AG04450 (cell line): ENCODE measurements at regions not wholly inside any gene's neighbourhood (a gene's known extent, or its start where the extent isn't known, plus 50 kb on each side); places are given as distances from the start of the nearest gene placed in this dataset.

ENCODE experiments used
- CTCF ChIA-PET: fragments of 300-600, 350-600 bp; formaldehyde crosslinking; extraction: SDS; loops from one replicate; lab custom pipeline; 2022; ENCODE audit warnings: antibody characterized with exemption, inconsistent platforms; lab: Charles Lee
- POLR2A ChIA-PET: fragments of 350-600 bp; formaldehyde crosslinking; extraction: SDS; loops from one replicate; lab custom pipeline; 2021; ENCODE audit warnings: antibody characterized with exemption, inconsistent platforms; lab: Yijun Ruan, JAX
- DNase-seq: peaks from one replicate; pipeline ENCODE4 v3.0.0-alpha.2; 2011; ENCODE audit warnings: low read depth, low spot score
- H3K27ac ChIP-seq: one replicate; pipeline ENCODE4 v1.5.1; 2012; ENCODE audit warnings: low read depth, low read length, control low read depth
- H3K27me3 ChIP-seq: one replicate; pipeline ENCODE4 v1.6.0; 2012; ENCODE audit warnings: low read length; ENCODE audit not compliant: control insufficient read depth, insufficient read depth
- H3K4me3 ChIP-seq: 2 replicates; pipeline ENCODE4 v1.5.1; 2011; ENCODE audit warnings: mild to moderate bottlenecking, low read depth, low read length, control low read depth
- H3K9me3 ChIP-seq: 2 replicates; pipeline ENCODE4 v1.5.1; 2012; ENCODE audit warnings: low read length; ENCODE audit not compliant: control insufficient read depth, insufficient read depth
- TF ChIP-seq, protein P1 (sequence below): IDR thresholded peaks from 2 replicates; pipeline ENCODE4 v1.5.1; 2011; ENCODE audit warnings: low read depth, low read length, control low read depth, inconsistent platforms

DNA sequence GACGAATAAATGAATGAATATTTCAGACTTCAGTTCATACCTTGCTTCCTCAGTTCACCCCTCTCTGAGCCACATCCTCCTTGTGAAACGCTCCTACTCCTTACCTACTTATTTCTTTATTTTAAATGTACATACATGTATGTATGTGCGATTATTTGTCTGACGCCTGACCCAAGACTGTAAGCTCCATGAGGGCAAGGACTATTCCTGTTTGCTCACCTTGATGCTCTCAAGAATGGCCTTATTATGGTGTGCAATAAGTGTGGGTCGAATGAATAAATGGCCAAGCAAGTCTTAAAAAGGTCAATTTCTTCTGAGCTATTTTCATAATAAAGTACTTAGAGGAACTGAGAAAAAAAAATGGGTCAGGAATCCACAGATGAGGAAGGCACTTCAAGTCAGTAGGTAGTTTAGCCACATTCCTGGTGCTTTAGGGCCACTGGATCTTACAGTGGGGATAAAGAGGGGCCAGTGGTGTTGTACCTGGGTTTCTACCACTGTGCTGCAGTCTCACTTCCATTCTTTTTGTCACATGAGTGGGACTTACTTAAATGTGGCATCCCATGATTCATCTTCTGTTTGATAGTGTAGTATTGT lies 74.7 kb downstream of the SDC1 start:
- Histone ChIP-seq H3K9me3 (no peaks in the 10 kb centered on the region), H3K27ac (no peak overlapping the region), H3K4me3 (no peak overlapping the region), H3K27me3 (no peaks in the 10 kb centered on the region)
- DNase-seq: no peak
- ChIA-PET POLR2A (no interaction called here), CTCF (interaction anchor here (0.7 kb wide), 1 partner anchor 203 kb away, joined by 3 read pairs; no protein-coding TSS in a partner anchor)
- TF ChIP-seq, protein P1, sequence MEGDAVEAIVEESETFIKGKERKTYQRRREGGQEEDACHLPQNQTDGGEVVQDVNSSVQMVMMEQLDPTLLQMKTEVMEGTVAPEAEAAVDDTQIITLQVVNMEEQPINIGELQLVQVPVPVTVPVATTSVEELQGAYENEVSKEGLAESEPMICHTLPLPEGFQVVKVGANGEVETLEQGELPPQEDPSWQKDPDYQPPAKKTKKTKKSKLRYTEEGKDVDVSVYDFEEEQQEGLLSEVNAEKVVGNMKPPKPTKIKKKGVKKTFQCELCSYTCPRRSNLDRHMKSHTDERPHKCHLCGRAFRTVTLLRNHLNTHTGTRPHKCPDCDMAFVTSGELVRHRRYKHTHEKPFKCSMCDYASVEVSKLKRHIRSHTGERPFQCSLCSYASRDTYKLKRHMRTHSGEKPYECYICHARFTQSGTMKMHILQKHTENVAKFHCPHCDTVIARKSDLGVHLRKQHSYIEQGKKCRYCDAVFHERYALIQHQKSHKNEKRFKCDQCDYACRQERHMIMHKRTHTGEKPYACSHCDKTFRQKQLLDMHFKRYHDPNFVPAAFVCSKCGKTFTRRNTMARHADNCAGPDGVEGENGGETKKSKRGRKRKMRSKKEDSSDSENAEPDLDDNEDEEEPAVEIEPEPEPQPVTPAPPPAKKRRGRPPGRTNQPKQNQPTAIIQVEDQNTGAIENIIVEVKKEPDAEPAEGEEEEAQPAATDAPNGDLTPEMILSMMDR: no peak

DNA sequence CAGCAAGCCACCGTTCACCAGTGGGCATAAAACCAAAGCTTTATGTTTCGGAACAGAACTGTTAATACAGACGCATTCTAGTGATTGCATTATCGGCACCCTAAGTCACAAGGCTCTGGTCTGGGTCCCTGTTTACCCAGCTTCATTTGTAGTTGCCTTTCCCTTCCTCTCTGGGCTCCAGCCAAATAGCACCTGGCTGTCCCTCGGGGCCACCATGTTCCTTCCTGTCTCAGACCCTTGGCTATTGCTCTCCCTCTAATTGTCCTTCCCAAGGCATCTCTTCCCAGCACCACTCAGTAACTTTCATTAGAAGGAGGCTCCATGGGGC lies 75.3 kb downstream of the SDC1 start:
- POLR2A ChIA-PET: no interaction called here
- no peaks in the 10 kb centered on the region for H3K27me3 ChIP-seq
- DNase-seq: no peak
- CTCF ChIA-PET: interaction anchor here (0.7 kb wide), 1 partner anchor 203 kb away, joined by 3 read pairs; no protein-coding TSS in a partner anchor
- H3K27ac ChIP-seq: peak overlapping the region; percentile 81
- no peak overlapping the region for H3K4me3 ChIP-seq
- no peaks in the 10 kb centered on the region for H3K9me3 ChIP-seq
- TF ChIP-seq, protein P1: no peak

DNA sequence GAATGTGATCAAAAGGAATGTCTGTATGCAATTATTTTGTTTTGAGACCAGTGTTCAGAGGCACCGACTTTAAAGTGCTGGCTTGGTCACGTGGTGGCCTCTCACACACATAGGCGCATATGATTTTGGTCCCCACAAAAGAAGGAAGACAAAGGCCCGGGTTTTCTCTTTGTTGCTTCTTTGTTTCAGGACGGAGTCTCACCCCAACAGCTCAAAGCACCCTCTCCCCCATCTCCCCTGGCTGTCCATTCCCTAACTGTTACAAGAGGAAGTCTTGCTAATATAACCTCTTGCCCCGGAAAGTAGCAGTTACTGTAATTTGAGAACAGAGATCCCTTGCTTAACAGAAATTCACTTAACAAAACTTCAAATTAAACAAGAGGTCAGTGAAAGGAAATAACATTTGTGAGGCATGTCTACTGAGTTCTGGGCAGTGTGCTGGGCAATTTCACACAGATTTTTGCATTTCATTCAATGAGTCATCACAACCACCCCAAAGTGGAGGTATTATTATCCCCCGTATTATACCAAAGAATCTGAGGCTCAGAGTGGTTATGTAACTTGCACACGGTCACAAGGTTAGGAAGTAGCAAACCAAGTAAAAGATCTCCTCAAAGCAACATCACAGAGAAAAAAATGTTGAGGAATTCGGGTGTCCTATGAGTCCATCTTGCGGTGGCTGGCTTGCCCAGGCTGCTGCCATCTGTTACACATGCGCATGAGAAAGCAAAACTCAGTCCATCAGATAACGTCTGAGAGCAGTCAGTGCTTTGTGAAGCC lies 75.8 kb downstream of the SDC1 start:
- Histone ChIP-seq H3K27ac (peak overlapping the region; percentile 81), H3K4me3 (no peak overlapping the region), H3K27me3 (no peaks in the 10 kb centered on the region), H3K9me3 (no peaks in the 10 kb centered on the region)
- TF ChIP-seq, protein P1: no peak
- no peak for DNase-seq
- ChIA-PET CTCF (no interaction called here), POLR2A (interaction anchor here (0.7 kb wide), 1 partner anchor 76 kb away, joined by 3 read pairs; the partner anchor contains the start of gene SDC1)

DNA sequence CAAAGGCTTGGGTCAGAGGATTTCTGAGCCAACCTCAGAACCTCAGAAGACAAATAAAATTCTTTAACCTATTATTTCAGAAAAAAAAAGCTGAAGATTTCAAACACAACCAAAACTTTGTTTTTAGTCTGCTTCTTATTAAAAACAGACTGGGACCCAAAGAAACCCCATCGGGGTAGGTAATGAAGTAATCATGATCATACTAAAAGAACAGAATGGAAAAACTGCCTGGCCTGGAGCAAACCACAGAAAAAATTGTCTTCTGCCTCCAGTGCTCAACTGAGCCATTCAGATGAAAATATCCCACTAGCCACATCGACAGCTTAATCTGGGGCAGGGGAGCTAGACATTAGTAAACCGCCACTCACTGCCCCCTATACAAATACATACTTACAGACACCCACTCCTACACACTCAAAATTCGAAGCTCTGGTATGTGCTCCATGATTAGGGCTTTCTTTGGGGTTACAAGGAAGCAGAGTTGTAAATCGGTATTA lies 76.5 kb downstream of the SDC1 start:
- ChIA-PET CTCF (interaction anchor here (0.6 kb wide), 1 partner anchor 76 kb away, joined by 3 read pairs; the partner anchor contains the start of gene SDC1), POLR2A (interaction anchor here (0.7 kb wide), 2 partner anchors 29 to 77 kb away, joined by 3 to 5 read pairs; partner anchors contain the start of gene SDC1)
- DNase-seq: no peak
- Histone ChIP-seq H3K27me3 (no peaks in the 10 kb centered on the region), H3K4me3 (no peak overlapping the region), H3K27ac (peak overlapping the region; percentile 81), H3K9me3 (no peaks in the 10 kb centered on the region)
- TF ChIP-seq, protein P1: no peak

DNA sequence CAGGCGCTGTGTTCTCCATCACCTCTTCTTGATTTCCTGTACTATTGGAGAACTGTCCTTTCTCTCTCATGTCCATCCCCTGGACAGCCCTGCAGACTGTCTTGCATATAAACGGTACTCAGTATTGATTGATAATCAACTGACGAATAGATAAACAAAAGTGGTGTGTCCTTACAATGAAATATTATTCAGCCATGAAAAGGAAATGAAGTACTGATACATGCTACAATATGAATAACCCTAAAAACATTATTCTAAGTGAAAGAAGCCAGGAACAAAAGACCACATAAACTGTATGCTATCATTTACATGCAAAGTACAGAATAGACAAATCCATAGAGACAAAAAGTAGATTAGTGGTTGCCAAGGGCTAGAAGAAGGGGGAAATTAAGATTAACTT lies 77.6 kb downstream of the SDC1 start:
- POLR2A ChIA-PET: no interaction called here
- DNase-seq: no peak
- H3K4me3 ChIP-seq: no peak overlapping the region
- H3K27ac ChIP-seq: no peak overlapping the region
- TF ChIP-seq, protein P1: no peak
- no peaks in the 10 kb centered on the region for H3K27me3 ChIP-seq
- CTCF ChIA-PET: interaction anchor here (0.7 kb wide), 1 partner anchor 136 kb away, joined by 3 read pairs; no protein-coding TSS in a partner anchor
- no peaks in the 10 kb centered on the region for H3K9me3 ChIP-seq
